ENCODE measurements at regions not wholly inside any gene's neighbourhood (a gene's known extent, or its start where the extent isn't known, plus 50 kb on each side); places are given as distances from the start of the nearest gene placed in this dataset.
"Not testable (repeated sequence)": the region's sequence is repeated elsewhere in the genome, so short reads cannot be mapped to it uniquely, and the experiment has no call there.

- no peak for DNase-seq
- TF ChIP-seq POLR2A (IDR thresholded peaks at IDR 0.05) (no peak), CTCF (IDR thresholded peaks at IDR 0.05 in 4 of 5, conservative IDR thresholded peaks at IDR 0.05 in 1 of 5) (no peak)
- Histone ChIP-seq H3K27me3 (no peaks in the 10 kb centered on the region), H3K9me3 (no peaks in the 10 kb centered on the region), H3K27ac (no peak overlapping the region), H3K4me3 (no peak overlapping the region), H3K4me1 (no peaks in the 10 kb centered on the region), H3K36me3 (no peaks in the 10 kb centered on the region)
- in situ Hi-C loops (cut with MboI; ENCODE audit: low sequenced_read_pairs in 4 of 4) (no loop called here), intact Hi-C loops (cut with DNase I; ENCODE audit: low total_unique reads) (no loop called here)
- no peak for ATAC-seq
Measured at GRCh38 chr17:22221344-22221743, 529.0 kb downstream of the KCNJ18 start.

- DNase-seq: peak in 1 of 2 donors; percentile 20
- in situ Hi-C loops (cut with MboI; ENCODE audit: low sequenced_read_pairs in 4 of 4); H3K27me3 ChIP-seq; H3K4me1 ChIP-seq; H3K9me3 ChIP-seq; H3K27ac ChIP-seq; H3K36me3 ChIP-seq; intact Hi-C loops (cut with DNase I; ENCODE audit: low total_unique reads); H3K4me3 ChIP-seq: not testable (repeated sequence)
- ATAC-seq: peak in 1 of 2 donors; percentile 78
Measured at GRCh38 chr17:22226477-22226876, 534.2 kb downstream of the KCNJ18 start.

GRCh38 chr17:22226932-22227331 is 534.6 kb downstream of the KCNJ18 start:
- H3K27me3 ChIP-seq; intact Hi-C loops (cut with DNase I; ENCODE audit: low total_unique reads); H3K4me1 ChIP-seq; H3K27ac ChIP-seq; ATAC-seq; H3K36me3 ChIP-seq; H3K4me3 ChIP-seq; H3K9me3 ChIP-seq; DNase-seq; in situ Hi-C loops (cut with MboI; ENCODE audit: low sequenced_read_pairs in 4 of 4): not testable (repeated sequence)

- intact Hi-C loops (cut with DNase I; ENCODE audit: low total_unique reads); H3K36me3 ChIP-seq; H3K27me3 ChIP-seq; ATAC-seq; H3K27ac ChIP-seq; H3K4me3 ChIP-seq; DNase-seq; H3K9me3 ChIP-seq; H3K4me1 ChIP-seq; in situ Hi-C loops (cut with MboI; ENCODE audit: low sequenced_read_pairs in 4 of 4): not testable (repeated sequence)
Measured at GRCh38 chr17:22227699-22228553, 535.6 kb downstream of the KCNJ18 start.

GRCh38 chr17:22229821-22230220 is 537.5 kb downstream of the KCNJ18 start:
- ATAC-seq; H3K36me3 ChIP-seq; H3K4me1 ChIP-seq; H3K9me3 ChIP-seq; DNase-seq; H3K4me3 ChIP-seq; H3K27ac ChIP-seq; H3K27me3 ChIP-seq; in situ Hi-C loops (cut with MboI; ENCODE audit: low sequenced_read_pairs in 4 of 4); intact Hi-C loops (cut with DNase I; ENCODE audit: low total_unique reads): not testable (repeated sequence)

- no peak for ATAC-seq
- H3K4me3 ChIP-seq: no peak overlapping the region
- DNase-seq: no peak
- H3K27me3 ChIP-seq: no peaks in the 10 kb centered on the region
- TF ChIP-seq POLR2A (IDR thresholded peaks at IDR 0.05): no peak
- intact Hi-C loops (cut with DNase I; ENCODE audit: low total_unique reads) (no loop called here), in situ Hi-C loops (cut with MboI; ENCODE audit: low sequenced_read_pairs in 4 of 4) (no loop called here)
- H3K4me1 ChIP-seq: no peaks in the 10 kb centered on the region
- no peaks in the 10 kb centered on the region for H3K9me3 ChIP-seq
- no peak overlapping the region for H3K27ac ChIP-seq
- H3K36me3 ChIP-seq: no peaks in the 10 kb centered on the region
Measured at GRCh38 chr17:22233382-22233781, 541.1 kb downstream of the KCNJ18 start.

GRCh38 chr17:22242472-22242871 is 550.1 kb downstream of the KCNJ18 start:
- H3K36me3 ChIP-seq: no peaks in the 10 kb centered on the region
- H3K4me1 ChIP-seq: no peaks in the 10 kb centered on the region
- ATAC-seq: no peak
- in situ Hi-C loops (cut with MboI; ENCODE audit: low sequenced_read_pairs in 4 of 4) (no loop called here), intact Hi-C loops (cut with DNase I; ENCODE audit: low total_unique reads) (no loop called here)
- H3K4me3 ChIP-seq: no peak overlapping the region
- DNase-seq: no peak
- TF ChIP-seq CTCF (IDR thresholded peaks at IDR 0.05 in 4 of 5, conservative IDR thresholded peaks at IDR 0.05 in 1 of 5) (no peak), POLR2A (IDR thresholded peaks at IDR 0.05) (no peak)
- H3K27ac ChIP-seq: no peak overlapping the region
- H3K9me3 ChIP-seq: no peaks in the 10 kb centered on the region
- H3K27me3 ChIP-seq: no peaks in the 10 kb centered on the region
